Vagina (tissue), 2 donors: ENCODE measurements at regions not wholly inside any gene's neighbourhood (a gene's known extent, or its start where the extent isn't known, plus 50 kb on each side); places are given as distances from the start of the nearest gene placed in this dataset.

Source experiments
- POLR2A ChIP-seq, 2 donors: fragments of 450-650 bp; IDR thresholded peaks; one replicate each; pipeline ENCODE4 v1.6.1; 2017; ENCODE audit warnings: antibody characterized with exemption in 2 of 2, mild to moderate bottlenecking in 2 of 2, moderate library complexity in 2 of 2
- POLR2AphosphoS5 ChIP-seq, 2 donors: sonication (generic); formaldehyde crosslinking; IDR thresholded peaks; one replicate each; pipeline ENCODE4 v1.9.0; 2017; ENCODE audit warnings: antibody characterized with exemption in 2 of 2, mild to moderate bottlenecking in 2 of 2, low read depth in 1 of 2; ENCODE audit not compliant: insufficient read depth in 1 of 2
- TF ChIP-seq, protein P1 (sequence below), 3 experiments: fragments of 450-650 bp in 2 of 3; fragments of 200-600 bp in 1 of 3; sonication (generic) in 1 of 3; IDR thresholded peaks; one replicate each; pipeline ENCODE4 v1.5.1; 2017 to 2019; ENCODE audit warnings: antibody characterized with exemption in 3 of 3, mild to moderate bottlenecking in 2 of 3, moderate library complexity in 2 of 3

DNA sequence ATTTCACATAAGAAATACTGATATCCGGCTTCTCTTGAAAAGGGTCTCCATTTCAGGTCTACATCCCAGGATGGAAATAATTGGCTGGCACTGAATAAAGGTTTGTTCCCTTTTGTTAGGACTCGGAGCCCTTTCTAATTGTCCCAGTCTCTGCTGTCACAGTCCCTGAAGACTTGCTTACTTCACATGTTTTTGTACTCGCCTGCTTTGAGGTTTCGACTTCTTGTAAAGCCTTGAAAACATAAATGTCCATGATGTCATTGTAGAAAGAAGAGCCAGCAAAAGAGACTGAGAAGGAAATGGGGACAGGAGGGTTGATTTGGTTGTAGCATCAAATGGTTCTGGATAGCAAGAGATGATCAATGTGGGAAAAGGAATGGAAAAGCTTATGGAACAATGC, 963.4 kb upstream of the SEMA6D start:
- TF ChIP-seq, protein P1, sequence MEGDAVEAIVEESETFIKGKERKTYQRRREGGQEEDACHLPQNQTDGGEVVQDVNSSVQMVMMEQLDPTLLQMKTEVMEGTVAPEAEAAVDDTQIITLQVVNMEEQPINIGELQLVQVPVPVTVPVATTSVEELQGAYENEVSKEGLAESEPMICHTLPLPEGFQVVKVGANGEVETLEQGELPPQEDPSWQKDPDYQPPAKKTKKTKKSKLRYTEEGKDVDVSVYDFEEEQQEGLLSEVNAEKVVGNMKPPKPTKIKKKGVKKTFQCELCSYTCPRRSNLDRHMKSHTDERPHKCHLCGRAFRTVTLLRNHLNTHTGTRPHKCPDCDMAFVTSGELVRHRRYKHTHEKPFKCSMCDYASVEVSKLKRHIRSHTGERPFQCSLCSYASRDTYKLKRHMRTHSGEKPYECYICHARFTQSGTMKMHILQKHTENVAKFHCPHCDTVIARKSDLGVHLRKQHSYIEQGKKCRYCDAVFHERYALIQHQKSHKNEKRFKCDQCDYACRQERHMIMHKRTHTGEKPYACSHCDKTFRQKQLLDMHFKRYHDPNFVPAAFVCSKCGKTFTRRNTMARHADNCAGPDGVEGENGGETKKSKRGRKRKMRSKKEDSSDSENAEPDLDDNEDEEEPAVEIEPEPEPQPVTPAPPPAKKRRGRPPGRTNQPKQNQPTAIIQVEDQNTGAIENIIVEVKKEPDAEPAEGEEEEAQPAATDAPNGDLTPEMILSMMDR (IDR thresholded peaks at IDR 0.05): no peak
- TF ChIP-seq POLR2A (IDR thresholded peaks at IDR 0.05): no peak
- TF ChIP-seq POLR2AphosphoS5 (IDR thresholded peaks at IDR 0.05; ENCODE audit: insufficient read depth in 1 of 2, low read depth in 1 of 2): no peak
